K562 (cell line): ENCODE measurements at regions not wholly inside any gene's neighbourhood (a gene's known extent, or its start where the extent isn't known, plus 50 kb on each side); places are given as distances from the start of the nearest gene placed in this dataset.

Source experiments
- ATAC-seq: fragments of 200-7000 bp; cut with Tn5 transposase; 3 replicates; pipeline ENCODE4 v1.9.1; 2020; ENCODE audit warnings: moderate library complexity
- BruUV-seq: library from RNA; stranded (reverse); fragments of 400-500 nt; replicated peaks from 2 replicates; lab custom pipeline; 2021; lab: Mats Ljungman, UMichigan
- CTCF ChIA-PET: fragments of 300-600 bp; formaldehyde crosslinking; extraction: SDS; loops from one replicate; lab custom pipeline; 2021; ENCODE audit warnings: low intra/inter-chr PET ratio; lab: Yijun Ruan, JAX
- POLR2A ChIA-PET: fragments of 300-600, 350-650 bp; sonication (Branson Sonifier 250); formaldehyde crosslinking; extraction: SDS; loops from one replicate; lab custom pipeline; 2021; ENCODE audit warnings: antibody characterized with exemption, inconsistent platforms; lab: Yijun Ruan, JAX
- DNase-seq, 4 experiments: peaks; one replicate each; pipeline versions ENCODE4 v3.0.0 to v3.0.0-alpha.2; 2011 to 2018; ENCODE audit warnings: low spot score in 3 of 4, mixed read lengths in 3 of 4; ENCODE audit errors: extremely low read depth in 1 of 4
- FAIRE-seq: peaks from 2 replicates; lab custom pipeline; 2011; peaks lifted over from hg19 to GRCh38; lab: Jason Lieb, UNC
- H2AFZ ChIP-seq: 2 replicates; pipeline ENCODE4 v1.6.0; 2011; ENCODE audit warnings: low read depth, low read length, control low read depth, inconsistent platforms
- H3K27ac ChIP-seq: fragments of 200-600 bp; 3 replicates; pipeline ENCODE4 v1.8.0; 2011; ENCODE audit warnings: low read depth, mild to moderate bottlenecking, control low read depth, inconsistent platforms, low read length, moderate library complexity, mixed read lengths; ENCODE audit errors: extremely low read depth
- H3K27me3 ChIP-seq, 2 experiments: fragments of 300-600 bp in 1 of 2; 2 replicates in 1 of 2; 3 replicates in 1 of 2; pipeline versions ENCODE4 v1.6.0 to v1.8.0; 2011; ENCODE audit warnings: inconsistent platforms in 2 of 2, low read length in 2 of 2, mild to moderate bottlenecking in 1 of 2, mixed read lengths in 1 of 2, moderate library complexity in 1 of 2; ENCODE audit not compliant: control insufficient read depth in 2 of 2, insufficient read depth in 2 of 2
- H3K36me3 ChIP-seq: fragments of 300-600 bp; 3 replicates; pipeline ENCODE4 v1.8.0; 2011; ENCODE audit warnings: mild to moderate bottlenecking, low read length, inconsistent platforms; ENCODE audit not compliant: control insufficient read depth, insufficient read depth
- H3K4me1 ChIP-seq, 2 experiments: fragments of 200-600 bp in 1 of 2; replicated peaks in 1 of 2; 2 replicates in 1 of 2; 3 replicates in 1 of 2; pipeline versions ENCODE4 v1.5.1 to v1.8.0; 2011; ENCODE audit warnings: inconsistent platforms in 2 of 2, low read length in 2 of 2, mild to moderate bottlenecking in 1 of 2, mixed read lengths in 1 of 2, moderate library complexity in 1 of 2; ENCODE audit not compliant: control insufficient read depth in 2 of 2, insufficient read depth in 2 of 2
- H3K4me2 ChIP-seq: 2 replicates; pipeline ENCODE4 v1.6.1; 2011; ENCODE audit warnings: low read length, control low read depth, inconsistent platforms, mixed read lengths; ENCODE audit not compliant: insufficient read depth
- H3K4me3 ChIP-seq: fragments of 200-600 bp; sonication (generic), shearing (Covaris generic); 2 replicates; pipeline ENCODE4 v1.5.1; 2016; ENCODE audit warnings: control low read depth, inconsistent platforms
- H3K79me2 ChIP-seq: fragments of 200-600 bp; 3 replicates; pipeline ENCODE4 v1.8.0; 2011; ENCODE audit warnings: low read length, inconsistent platforms; ENCODE audit not compliant: control insufficient read depth, insufficient read depth
- H3K9ac ChIP-seq, 2 experiments: 2 replicates each; pipeline versions ENCODE4 v1.6.0 to v1.6.1; 2011; ENCODE audit warnings: low read depth in 2 of 2, low read length in 2 of 2, control low read depth in 1 of 2, inconsistent platforms in 1 of 2, mild to moderate bottlenecking in 1 of 2, mixed read lengths in 1 of 2; ENCODE audit not compliant: insufficient read depth in 1 of 2
- H3K9me1 ChIP-seq: one replicate; pipeline ENCODE4 v1.6.0; 2011; ENCODE audit warnings: inconsistent platforms, mild to moderate bottlenecking, low read length, moderate library complexity; ENCODE audit not compliant: control insufficient read depth, insufficient read depth
- H3K9me3 ChIP-seq: replicated peaks from 2 replicates; pipeline ENCODE4 v1.5.1; 2011; ENCODE audit warnings: low read depth, low read length, inconsistent platforms; ENCODE audit not compliant: control insufficient read depth, insufficient read depth
- H4K20me1 ChIP-seq: replicated peaks from 2 replicates; pipeline ENCODE4 v1.6.1; 2011; ENCODE audit warnings: low read length, inconsistent platforms, mixed read lengths; ENCODE audit not compliant: control insufficient read depth, insufficient read depth
- ASH1L ChIP-seq: fragments of 450-650 bp; IDR thresholded peaks from 2 replicates; pipeline ENCODE4 v1.6.1; 2018; ENCODE audit warnings: borderline replicate concordance, mild to moderate bottlenecking, low read depth; ENCODE audit not compliant: partially characterized antibody
- C11orf30 ChIP-seq: fragments of 450-650 bp; IDR thresholded peaks from 2 replicates; pipeline ENCODE4 v1.6.1; 2016; ENCODE audit warnings: low read depth, mild to moderate bottlenecking
- CCNT2 ChIP-seq: IDR thresholded peaks from 2 replicates; pipeline ENCODE4 v1.6.1; 2011; ENCODE audit warnings: borderline replicate concordance, low read depth, mild to moderate bottlenecking, moderate library complexity, mixed read lengths, low read length; ENCODE audit not compliant: insufficient read length; ENCODE audit errors: extremely low read depth
- ELK3 ChIP-seq: fragments of 450-650 bp; formaldehyde crosslinking; IDR thresholded peaks from 2 replicates; pipeline ENCODE4 v1.4.0; 2020; ENCODE audit warnings: mild to moderate bottlenecking
- HINFP ChIP-seq: fragments of 450-650 bp; conservative IDR thresholded peaks from 2 replicates; pipeline ENCODE4 v1.6.1; 2016; ENCODE audit warnings: missing genetic modification characterization, low read depth, mild to moderate bottlenecking, control low read depth, missing compliant biosample characterization
- PCBP1 ChIP-seq: fragments of 200-400 bp; formaldehyde crosslinking; IDR thresholded peaks from 2 replicates; pipeline ENCODE4 v1.6.1; 2018; ENCODE audit warnings: mild to moderate bottlenecking, low read depth, low read length; ENCODE audit not compliant: poor library complexity, severe bottlenecking
- PURB ChIP-seq: sonication (generic); formaldehyde crosslinking; IDR thresholded peaks from 2 replicates; pipeline ENCODE4 v1.9.0; 2021; ENCODE audit warnings: low read depth, mild to moderate bottlenecking, missing genetic modification reagents
- RREB1 ChIP-seq: fragments of 250-450 bp; sonication (Bioruptor Pico); IDR thresholded peaks from 2 replicates; pipeline ENCODE4 v1.4.0; 2020
- SNIP1 ChIP-seq: fragments of 450-650 bp; IDR thresholded peaks from 2 replicates; pipeline ENCODE4 v1.7.1; 2017; ENCODE audit warnings: low read depth, mild to moderate bottlenecking
- ZNF174 ChIP-seq: fragments of 250-450 bp; sonication (Bioruptor Pico); IDR thresholded peaks from 2 replicates; pipeline ENCODE4 v1.4.0; 2020; ENCODE audit warnings: mild to moderate bottlenecking
- ZNF431 ChIP-seq: sonication (generic); formaldehyde crosslinking; IDR thresholded peaks from 2 replicates; pipeline ENCODE4 v1.8.0; 2022; ENCODE audit warnings: mild to moderate bottlenecking, missing genetic modification reagents
- ZNF436 ChIP-seq: fragments of 250-450, 450-650 bp; sonication (Bioruptor Pico); formaldehyde crosslinking; IDR thresholded peaks from 2 replicates; pipeline ENCODE4 v1.7.0; 2020; ENCODE audit warnings: mild to moderate bottlenecking
- ZNF699 ChIP-seq: fragments of 250-450 bp; sonication (Bioruptor Pico); IDR thresholded peaks from 2 replicates; pipeline ENCODE4 v1.8.0; 2021; ENCODE audit warnings: mild to moderate bottlenecking, moderate library complexity; ENCODE audit not compliant: insufficient replicate concordance
- WGBS: fragments of 100-300 bp; shearing (Covaris generic); methylation state at CpG from one replicate; pipeline ENCODE4 v1.1.6; 2016; ENCODE audit warnings: low coverage, mixed read lengths; ENCODE audit not compliant: insufficient coverage; ENCODE audit errors: missing lambda C conversion rate; 5-methylcytosine and 5-hydroxymethylcytosine counted together
- in situ Hi-C: fragments of 300-500 bp; cut with MboI; formaldehyde crosslinking; loops from 4 replicates; pipeline ENCODE4 v1.15.0; 2018; ENCODE audit warnings: inconsistent platforms, mixed read lengths
- intact Hi-C: fragments of 100-400 bp; cut with micrococcal nuclease; formaldehyde crosslinking; loops from 2 replicates; pipeline ENCODE4 v1.14.2; 2022

GRCh38 chr6:166754218-166755030, 127.4 kb upstream of the RPS6KA2 start:
- no peak overlapping the region for H3K4me3 ChIP-seq
- CTCF ChIA-PET = no interaction called here
- no peak for FAIRE-seq
- TF ChIP-seq C11orf30 (no peak), PURB (CRISPR knock-in tag) (no peak), SNIP1 (no peak), ZNF431 (CRISPR knock-in tag) (no peak), ASH1L (no peak), HINFP (tag) (no peak), ZNF436 (CRISPR knock-in tag) (no peak), RREB1 (CRISPR knock-in tag) (no peak), ZNF699 (CRISPR knock-in tag) (no peak), CCNT2 (no peak), ZNF174 (CRISPR knock-in tag) (no peak), ELK3 (CRISPR knock-in tag) (no peak), PCBP1 (no peak)

More at GRCh38 chr6:166754218-166755030, 127.4 kb upstream of the RPS6KA2 start:
- Histone ChIP-seq H3K79me2 (no peaks in the 10 kb centered on the region), H3K36me3 (no peaks in the 10 kb centered on the region), H3K27ac (no peak overlapping the region), H3K9me1 (no peaks in the 10 kb centered on the region), H2AFZ (no peak overlapping the region), H3K4me1 (peaks cover 0 to 4% of the 10 kb centered on the region in 2 experiments; a peak in 1 of 5 replicates), H3K27me3 (peaks cover 62 to 77% of the 10 kb centered on the region in 2 experiments), H3K9me3 (no peaks in the 10 kb centered on the region), H4K20me1 (peaks cover 3% of the 10 kb centered on the region; the same call in 1 of the 2 replicates), H3K9ac (no peak overlapping the region), H3K4me2 (no peak overlapping the region)
- 0% methylated on average over 11 of the region's 13 CpGs for WGBS
- intact Hi-C loops = no loop called here
- POLR2A ChIA-PET = no interaction called here
- in situ Hi-C loops = loop anchor here (25.0 kb wide), 1 partner anchor 533 kb away; the partner anchor contains the start of gene UNC93A
- no peak for DNase-seq
- no TSS peak for BruUV-seq
- no peak for ATAC-seq
